Omental fat pad (tissue), 3 donors: ENCODE measurements at regions not wholly inside any gene's neighbourhood (a gene's known extent, or its start where the extent isn't known, plus 50 kb on each side); places are given as distances from the start of the nearest gene placed in this dataset.
"Not testable (repeated sequence)": the region's sequence is repeated elsewhere in the genome, so short reads cannot be mapped to it uniquely, and the experiment has no call there.

ENCODE experiments used
- ATAC-seq: fragments of 150-250 bp; one replicate; pipeline ENCODE4 v1.9.1; 2016; ENCODE audit warnings: mild to moderate bottlenecking, moderate library complexity; ENCODE audit not compliant: low FRiP score
- DNase-seq: peaks from one replicate; pipeline ENCODE4 v3.0.0-alpha.2; 2019; ENCODE audit warnings: low spot score
- TF ChIP-seq, protein P1 (sequence below), 3 donors: fragments of 450-650 bp; IDR thresholded peaks; one replicate each; pipeline ENCODE4 v1.5.1; 2016 to 2017; ENCODE audit warnings: antibody characterized with exemption in 3 of 3, mild to moderate bottlenecking in 3 of 3, moderate library complexity in 2 of 3

- ATAC-seq (no peak), DNase-seq (no peak)
- TF ChIP-seq, protein P1, sequence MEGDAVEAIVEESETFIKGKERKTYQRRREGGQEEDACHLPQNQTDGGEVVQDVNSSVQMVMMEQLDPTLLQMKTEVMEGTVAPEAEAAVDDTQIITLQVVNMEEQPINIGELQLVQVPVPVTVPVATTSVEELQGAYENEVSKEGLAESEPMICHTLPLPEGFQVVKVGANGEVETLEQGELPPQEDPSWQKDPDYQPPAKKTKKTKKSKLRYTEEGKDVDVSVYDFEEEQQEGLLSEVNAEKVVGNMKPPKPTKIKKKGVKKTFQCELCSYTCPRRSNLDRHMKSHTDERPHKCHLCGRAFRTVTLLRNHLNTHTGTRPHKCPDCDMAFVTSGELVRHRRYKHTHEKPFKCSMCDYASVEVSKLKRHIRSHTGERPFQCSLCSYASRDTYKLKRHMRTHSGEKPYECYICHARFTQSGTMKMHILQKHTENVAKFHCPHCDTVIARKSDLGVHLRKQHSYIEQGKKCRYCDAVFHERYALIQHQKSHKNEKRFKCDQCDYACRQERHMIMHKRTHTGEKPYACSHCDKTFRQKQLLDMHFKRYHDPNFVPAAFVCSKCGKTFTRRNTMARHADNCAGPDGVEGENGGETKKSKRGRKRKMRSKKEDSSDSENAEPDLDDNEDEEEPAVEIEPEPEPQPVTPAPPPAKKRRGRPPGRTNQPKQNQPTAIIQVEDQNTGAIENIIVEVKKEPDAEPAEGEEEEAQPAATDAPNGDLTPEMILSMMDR (IDR thresholded peaks at IDR 0.05) = no peak
Observed at GRCh38 chr4:60891947-60892346, 308.2 kb upstream of the ADGRL3 start.

DNA sequence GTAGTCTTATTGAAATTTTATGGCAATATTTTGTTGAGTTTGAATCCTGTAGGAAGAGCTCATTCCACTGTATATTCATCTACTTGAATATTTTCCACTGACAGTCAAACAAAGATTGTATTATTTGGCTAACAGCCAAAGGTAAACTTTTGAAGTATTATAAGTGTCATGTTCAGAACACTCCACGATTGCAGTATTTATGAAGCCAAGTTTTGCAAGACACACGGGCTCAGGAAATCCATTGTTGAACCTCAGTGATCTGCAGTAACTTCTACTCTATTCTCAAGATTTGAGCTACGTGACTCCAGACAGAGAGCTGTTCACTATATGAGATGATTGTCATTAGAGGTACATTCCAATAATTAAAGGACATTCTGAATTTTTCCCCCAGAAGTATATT, 302.7 kb upstream of the ADGRL3 start:
- DNase-seq = no peak
- ATAC-seq = no peak

DNA sequence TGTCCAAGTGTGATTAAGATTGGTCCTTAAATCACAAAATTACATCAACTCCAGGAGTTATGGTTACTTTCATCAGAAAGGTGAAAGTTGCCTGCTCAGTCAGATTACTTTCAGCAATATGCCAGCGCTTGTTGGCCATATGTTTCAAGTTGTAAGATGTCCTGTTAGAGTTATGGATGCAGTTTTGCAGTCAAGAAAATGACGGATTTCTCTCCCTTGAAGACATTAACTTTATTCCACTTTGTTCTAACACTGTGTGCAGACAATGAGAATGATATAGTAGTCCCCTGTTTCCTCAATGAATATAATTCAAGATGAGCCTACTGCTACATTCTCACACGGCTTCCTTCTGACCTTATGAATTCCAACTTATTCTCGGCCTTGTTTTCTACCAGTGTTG, 295.0 kb upstream of the ADGRL3 start:
- ATAC-seq = no peak
- TF ChIP-seq, protein P1 (IDR thresholded peaks at IDR 0.05) = no peak
- DNase-seq = no peak

More for the DNA sequence above, 302.7 kb upstream of the ADGRL3 start:
- TF ChIP-seq, protein P1 (IDR thresholded peaks at IDR 0.05) = no peak

DNA sequence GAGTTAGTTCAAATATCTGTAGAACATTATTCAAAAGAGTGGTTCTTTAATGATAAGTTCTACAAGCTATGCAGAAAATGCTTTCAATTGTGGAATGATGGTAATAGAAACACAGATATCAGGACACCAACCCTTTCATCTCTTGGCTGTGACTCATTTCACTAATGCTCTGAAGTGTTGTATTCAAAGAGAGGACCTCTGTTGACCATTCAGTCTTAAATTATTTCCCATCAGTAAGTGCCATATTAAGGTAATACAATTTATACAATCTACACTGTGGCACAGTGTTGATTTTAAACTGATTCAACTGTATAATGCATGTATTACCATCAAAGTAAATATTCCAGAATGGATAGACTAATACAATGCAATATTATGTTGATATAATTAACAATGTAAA, 289.0 kb upstream of the ADGRL3 start:
- TF ChIP-seq, protein P1 (IDR thresholded peaks at IDR 0.05) = no peak
- ATAC-seq = no peak
- no peak for DNase-seq

- DNase-seq (no peak), ATAC-seq (no peak)
- TF ChIP-seq, protein P1 (IDR thresholded peaks at IDR 0.05) = no peak
Observed at GRCh38 chr4:60913002-60913401, 287.1 kb upstream of the ADGRL3 start.

- DNase-seq (no peak), ATAC-seq (no peak)
- TF ChIP-seq, protein P1 (IDR thresholded peaks at IDR 0.05) = no peak
Observed at GRCh38 chr4:60913671-60914070, 286.5 kb upstream of the ADGRL3 start.

DNA sequence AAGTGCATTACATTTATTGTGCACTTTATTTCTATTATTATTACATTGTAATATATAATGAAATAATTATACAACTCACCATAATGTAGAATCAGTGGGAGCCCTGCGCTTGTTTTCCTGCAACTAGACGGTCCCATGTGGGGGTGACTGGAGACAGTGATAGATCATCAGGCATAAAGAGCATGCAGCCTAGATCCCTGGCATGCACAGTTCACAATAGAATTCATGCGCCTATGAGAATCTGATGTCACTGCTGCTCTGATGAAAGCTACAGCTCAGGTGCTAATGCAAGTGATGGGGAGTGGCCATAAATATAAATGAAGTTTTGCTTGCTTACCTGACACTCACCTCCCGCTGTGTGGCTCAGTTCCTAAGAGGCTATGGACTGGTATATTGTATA, 278.4 kb upstream of the ADGRL3 start:
- not testable (repeated sequence) for DNase-seq, ATAC-seq

- ATAC-seq (no peak), DNase-seq (no peak)
- TF ChIP-seq, protein P1 (IDR thresholded peaks at IDR 0.05) = no peak
Observed at GRCh38 chr4:60923075-60923474, 277.1 kb upstream of the ADGRL3 start.
